ENCODE measurements at regions not wholly inside any gene's neighbourhood (a gene's known extent, or its start where the extent isn't known, plus 50 kb on each side); places are given as distances from the start of the nearest gene placed in this dataset.
"Not testable (repeated sequence)": the region's sequence is repeated elsewhere in the genome, so short reads cannot be mapped to it uniquely, and the experiment has no call there.

GRCh38 chr2:109722026-109722425, 72.1 kb upstream of the RGPD5 start:
- no peak overlapping the region for H3K9ac ChIP-seq (ENCODE audit: insufficient read length, low read depth)
- DNase-seq (ENCODE audit: low read depth, low spot score): no peak
- H3K36me3 ChIP-seq (ENCODE audit: insufficient read depth, insufficient read length, low read length): no peaks in the 10 kb centered on the region
- TF ChIP-seq YY1 (IDR thresholded peaks at IDR 0.05; ENCODE audit: insufficient read depth, insufficient read length): no peak
- TF ChIP-seq ZNF274 (IDR thresholded peaks at IDR 0.05; ENCODE audit: low read depth, low read length): no peak
- TF ChIP-seq SUZ12 (IDR thresholded peaks at IDR 0.05; ENCODE audit: extremely low read depth, insufficient read depth, insufficient read length): no peak
- no peak overlapping the region for H3K4me3 ChIP-seq (ENCODE audit: insufficient read length, low read depth)
- no peaks in the 10 kb centered on the region for H3K4me1 ChIP-seq (ENCODE audit: insufficient read depth, insufficient read length)
- H3K27me3 ChIP-seq (ENCODE audit: insufficient read depth, insufficient read length): no peaks in the 10 kb centered on the region
- H3K9me3 ChIP-seq (ENCODE audit: insufficient read depth, low read length): no peaks in the 10 kb centered on the region

- H3K4me3 ChIP-seq (ENCODE audit: insufficient read length, low read depth); DNase-seq (ENCODE audit: low read depth, low spot score); H3K9ac ChIP-seq (ENCODE audit: insufficient read length, low read depth); H3K9me3 ChIP-seq (ENCODE audit: insufficient read depth, low read length); H3K27me3 ChIP-seq (ENCODE audit: insufficient read depth, insufficient read length); H3K4me1 ChIP-seq (ENCODE audit: insufficient read depth, insufficient read length); H3K36me3 ChIP-seq (ENCODE audit: insufficient read depth, insufficient read length, low read length): not testable (repeated sequence)
These were observed 71.5 kb upstream of the RGPD5 start for GRCh38 chr2:109722640-109723039.

GRCh38 chr2:109723153-109723552, 71.0 kb upstream of the RGPD5 start:
- DNase-seq (ENCODE audit: low read depth, low spot score); H3K4me3 ChIP-seq (ENCODE audit: insufficient read length, low read depth); H3K4me1 ChIP-seq (ENCODE audit: insufficient read depth, insufficient read length); H3K9ac ChIP-seq (ENCODE audit: insufficient read length, low read depth); H3K36me3 ChIP-seq (ENCODE audit: insufficient read depth, insufficient read length, low read length); H3K9me3 ChIP-seq (ENCODE audit: insufficient read depth, low read length); H3K27me3 ChIP-seq (ENCODE audit: insufficient read depth, insufficient read length): not testable (repeated sequence)

- H3K9ac ChIP-seq (ENCODE audit: insufficient read length, low read depth): no peak overlapping the region
- no peaks in the 10 kb centered on the region for H3K36me3 ChIP-seq (ENCODE audit: insufficient read depth, insufficient read length, low read length)
- no peaks in the 10 kb centered on the region for H3K27me3 ChIP-seq (ENCODE audit: insufficient read depth, insufficient read length)
- H3K4me1 ChIP-seq (ENCODE audit: insufficient read depth, insufficient read length): no peaks in the 10 kb centered on the region
- no peaks in the 10 kb centered on the region for H3K9me3 ChIP-seq (ENCODE audit: insufficient read depth, low read length)
- TF ChIP-seq ZNF274 (IDR thresholded peaks at IDR 0.05; ENCODE audit: low read depth, low read length) (no peak), YY1 (IDR thresholded peaks at IDR 0.05; ENCODE audit: insufficient read depth, insufficient read length) (no peak), SUZ12 (IDR thresholded peaks at IDR 0.05; ENCODE audit: extremely low read depth, insufficient read depth, insufficient read length) (no peak)
- no peak overlapping the region for H3K4me3 ChIP-seq (ENCODE audit: insufficient read length, low read depth)
- DNase-seq (ENCODE audit: low read depth, low spot score): no peak
These were observed 69.3 kb upstream of the RGPD5 start for GRCh38 chr2:109724533-109725460.

GRCh38 chr2:109726379-109727270, 67.5 kb upstream of the RGPD5 start:
- Histone ChIP-seq H3K4me3 (ENCODE audit: insufficient read length, low read depth) (no peak overlapping the region), H3K27me3 (ENCODE audit: insufficient read depth, insufficient read length) (no peaks in the 10 kb centered on the region), H3K9me3 (ENCODE audit: insufficient read depth, low read length) (no peaks in the 10 kb centered on the region), H3K36me3 (ENCODE audit: insufficient read depth, insufficient read length, low read length) (no peaks in the 10 kb centered on the region), H3K4me1 (ENCODE audit: insufficient read depth, insufficient read length) (no peaks in the 10 kb centered on the region), H3K9ac (ENCODE audit: insufficient read length, low read depth) (no peak overlapping the region)
- no peak for DNase-seq (ENCODE audit: low read depth, low spot score)
- TF ChIP-seq SUZ12 (IDR thresholded peaks at IDR 0.05; ENCODE audit: extremely low read depth, insufficient read depth, insufficient read length) (no peak), ZNF274 (IDR thresholded peaks at IDR 0.05; ENCODE audit: low read depth, low read length) (no peak), YY1 (IDR thresholded peaks at IDR 0.05; ENCODE audit: insufficient read depth, insufficient read length) (no peak)

- H3K4me1 ChIP-seq (ENCODE audit: insufficient read depth, insufficient read length): no peaks in the 10 kb centered on the region
- no peaks in the 10 kb centered on the region for H3K27me3 ChIP-seq (ENCODE audit: insufficient read depth, insufficient read length)
- TF ChIP-seq YY1 (IDR thresholded peaks at IDR 0.05; ENCODE audit: insufficient read depth, insufficient read length) (no peak), ZNF274 (IDR thresholded peaks at IDR 0.05; ENCODE audit: low read depth, low read length) (no peak), SUZ12 (IDR thresholded peaks at IDR 0.05; ENCODE audit: extremely low read depth, insufficient read depth, insufficient read length) (no peak)
- no peak for DNase-seq (ENCODE audit: low read depth, low spot score)
- no peak overlapping the region for H3K4me3 ChIP-seq (ENCODE audit: insufficient read length, low read depth)
- H3K9ac ChIP-seq (ENCODE audit: insufficient read length, low read depth): no peak overlapping the region
- H3K36me3 ChIP-seq (ENCODE audit: insufficient read depth, insufficient read length, low read length): no peaks in the 10 kb centered on the region
- H3K9me3 ChIP-seq (ENCODE audit: insufficient read depth, low read length): no peaks in the 10 kb centered on the region
These were observed 66.1 kb upstream of the RGPD5 start for GRCh38 chr2:109727929-109728447.

GRCh38 chr2:109733746-109734145, 60.4 kb upstream of the RGPD5 start:
- not testable (repeated sequence) for DNase-seq (ENCODE audit: low read depth, low spot score); H3K9ac ChIP-seq (ENCODE audit: insufficient read length, low read depth); H3K27me3 ChIP-seq (ENCODE audit: insufficient read depth, insufficient read length); H3K36me3 ChIP-seq (ENCODE audit: insufficient read depth, insufficient read length, low read length); H3K4me3 ChIP-seq (ENCODE audit: insufficient read length, low read depth); H3K9me3 ChIP-seq (ENCODE audit: insufficient read depth, low read length); H3K4me1 ChIP-seq (ENCODE audit: insufficient read depth, insufficient read length)
